DND-41 (cell line): ENCODE measurements at regions not wholly inside any gene's neighbourhood (a gene's known extent, or its start where the extent isn't known, plus 50 kb on each side); places are given as distances from the start of the nearest gene placed in this dataset.
"Not testable (repeated sequence)": the region's sequence is repeated elsewhere in the genome, so short reads cannot be mapped to it uniquely, and the experiment has no call there.

Experiments used
- ATAC-seq: fragments of 200-7000 bp; cut with Tn5 transposase; 3 replicates; pipeline ENCODE4 v1.9.1; 2021; ENCODE audit warnings: low read depth; ENCODE audit not compliant: insufficient read depth
- DNase-seq: peaks from one replicate; pipeline ENCODE4 v3.0.0-alpha.2; 2020
- H2AFZ ChIP-seq: 2 replicates; pipeline ENCODE4 v1.6.0; 2012; ENCODE audit warnings: low read depth, low read length
- H3K27ac ChIP-seq: 2 replicates; pipeline ENCODE4 v1.5.1; 2012; ENCODE audit warnings: low read length, inconsistent platforms
- H3K27me3 ChIP-seq: fragments of 200-600 bp; sonication (generic); 2 replicates; pipeline ENCODE4 v1.6.0; 2012; ENCODE audit warnings: low read length, mild to moderate bottlenecking, inconsistent platforms; ENCODE audit not compliant: insufficient read depth, poor library complexity
- H3K36me3 ChIP-seq: 2 replicates; pipeline ENCODE4 v1.5.1; 2012; ENCODE audit warnings: low read length, inconsistent platforms; ENCODE audit not compliant: insufficient read depth
- H3K4me1 ChIP-seq: 2 replicates; pipeline ENCODE4 v1.5.1; 2012; ENCODE audit warnings: mild to moderate bottlenecking, low read length; ENCODE audit not compliant: insufficient read depth
- H3K4me2 ChIP-seq: 2 replicates; pipeline ENCODE4 v1.6.0; 2012; ENCODE audit warnings: mild to moderate bottlenecking, moderate library complexity, low read length, inconsistent platforms; ENCODE audit not compliant: insufficient read depth
- H3K4me3 ChIP-seq, 2 experiments: fragments of 200-600 bp in 1 of 2; shearing (Covaris generic) in 1 of 2; 2 replicates each; pipeline ENCODE4 v1.5.1; 2012 to 2016; ENCODE audit warnings: inconsistent platforms in 2 of 2, low read length in 2 of 2, mild to moderate bottlenecking in 2 of 2, low read depth in 1 of 2, moderate library complexity in 1 of 2
- H3K79me2 ChIP-seq: 2 replicates; pipeline ENCODE4 v1.6.0; 2012; ENCODE audit warnings: low read length, inconsistent platforms; ENCODE audit not compliant: insufficient read depth
- H3K9ac ChIP-seq: 2 replicates; pipeline ENCODE4 v1.6.0; 2012; ENCODE audit warnings: low read depth, mild to moderate bottlenecking, inconsistent platforms, low read length, moderate library complexity
- H3K9me3 ChIP-seq: 2 replicates; pipeline ENCODE4 v1.5.1; 2012; ENCODE audit warnings: low read length, moderate library complexity, mild to moderate bottlenecking, inconsistent platforms; ENCODE audit not compliant: insufficient read depth, severe bottlenecking
- H4K20me1 ChIP-seq: 2 replicates; pipeline ENCODE4 v1.6.0; 2012; ENCODE audit warnings: low read length; ENCODE audit not compliant: insufficient read depth
- CTCF ChIP-seq: IDR thresholded peaks from 2 replicates; pipeline ENCODE4 v1.5.1; 2012; ENCODE audit warnings: borderline replicate concordance, low read length, moderate library complexity, mild to moderate bottlenecking; ENCODE audit not compliant: poor library complexity, severe bottlenecking; ENCODE audit errors: extremely low read depth
- EZH2 ChIP-seq: IDR thresholded peaks from 3 replicates; pipeline ENCODE4 v1.6.1; 2012; ENCODE audit warnings: borderline replicate concordance, low read depth, mild to moderate bottlenecking, moderate library complexity, low read length, inconsistent platforms; ENCODE audit not compliant: severe bottlenecking

- H3K4me2 ChIP-seq, result no peak overlapping the region
- no peak overlapping the region for H2AFZ ChIP-seq
- H3K79me2 ChIP-seq, result no peaks in the 10 kb centered on the region
- H3K4me3 ChIP-seq, result no peak overlapping the region
- ATAC-seq (no peak), DNase-seq (no peak)
- H3K4me1 ChIP-seq, result peaks cover 6% of the 10 kb centered on the region
- no peaks in the 10 kb centered on the region for H3K36me3 ChIP-seq
- no peaks in the 10 kb centered on the region for H3K27me3 ChIP-seq
- H3K9me3 ChIP-seq, result no peaks in the 10 kb centered on the region
- no peak overlapping the region for H3K9ac ChIP-seq
- no peak overlapping the region for H3K27ac ChIP-seq
- TF ChIP-seq EZH2 (no peak), CTCF (no peak)
- H4K20me1 ChIP-seq, result no peaks in the 10 kb centered on the region
Observed at GRCh38 chr19:28596561-28597071, 616.3 kb downstream of the UQCRFS1 start.

GRCh38 chr19:28595722-28596480 lies 617.0 kb downstream of the UQCRFS1 start:
- Histone ChIP-seq H3K4me1 (peaks cover 13% of the 10 kb centered on the region), H3K4me3 (no peak overlapping the region), H3K9me3 (no peaks in the 10 kb centered on the region), H3K4me2 (no peak overlapping the region), H3K9ac (no peak overlapping the region), H3K79me2 (no peaks in the 10 kb centered on the region), H3K36me3 (no peaks in the 10 kb centered on the region), H4K20me1 (no peaks in the 10 kb centered on the region), H2AFZ (no peak overlapping the region), H3K27me3 (no peaks in the 10 kb centered on the region), H3K27ac (no peak overlapping the region)
- no peak for DNase-seq
- no peak for TF ChIP-seq CTCF
- no peak for TF ChIP-seq EZH2
- no peak for ATAC-seq

- no peak overlapping the region for H3K4me3 ChIP-seq
- no peak overlapping the region for H3K9ac ChIP-seq
- H3K27me3 ChIP-seq, result no peaks in the 10 kb centered on the region
- DNase-seq (no peak), ATAC-seq (no peak)
- no peak overlapping the region for H2AFZ ChIP-seq
- no peak for TF ChIP-seq EZH2
- no peak for TF ChIP-seq CTCF
- H3K27ac ChIP-seq, result no peak overlapping the region
- no peak overlapping the region for H3K4me2 ChIP-seq
- H3K79me2 ChIP-seq, result no peaks in the 10 kb centered on the region
- peaks cover 25% of the 10 kb centered on the region for H3K4me1 ChIP-seq
- H3K36me3 ChIP-seq, result no peaks in the 10 kb centered on the region
- no peaks in the 10 kb centered on the region for H4K20me1 ChIP-seq
- no peaks in the 10 kb centered on the region for H3K9me3 ChIP-seq
Observed at GRCh38 chr19:28594737-28595136, 618.2 kb downstream of the UQCRFS1 start.

GRCh38 chr19:28589991-28590411 lies 623.0 kb downstream of the UQCRFS1 start:
- H3K4me2 ChIP-seq, result peak overlapping the region; percentile 47
- not testable (repeated sequence) for H3K4me3 ChIP-seq, H3K79me2 ChIP-seq, H4K20me1 ChIP-seq, H3K36me3 ChIP-seq, H3K9me3 ChIP-seq, H3K27me3 ChIP-seq
- peaks cover 64% of the 10 kb centered on the region for H3K4me1 ChIP-seq
- peak overlapping the region; percentile 89 for H3K27ac ChIP-seq
- ATAC-seq, result peak; percentile 78
- H3K9ac ChIP-seq, result peak overlapping the region; percentile 39
- DNase-seq, result peak; percentile 56
- peak overlapping the region; percentile 66 for H2AFZ ChIP-seq
